ENCODE measurements at regions not wholly inside any gene's neighbourhood (a gene's known extent, or its start where the extent isn't known, plus 50 kb on each side); places are given as distances from the start of the nearest gene placed in this dataset.
"Not testable (repeated sequence)": the region's sequence is repeated elsewhere in the genome, so short reads cannot be mapped to it uniquely, and the experiment has no call there.

DNA sequence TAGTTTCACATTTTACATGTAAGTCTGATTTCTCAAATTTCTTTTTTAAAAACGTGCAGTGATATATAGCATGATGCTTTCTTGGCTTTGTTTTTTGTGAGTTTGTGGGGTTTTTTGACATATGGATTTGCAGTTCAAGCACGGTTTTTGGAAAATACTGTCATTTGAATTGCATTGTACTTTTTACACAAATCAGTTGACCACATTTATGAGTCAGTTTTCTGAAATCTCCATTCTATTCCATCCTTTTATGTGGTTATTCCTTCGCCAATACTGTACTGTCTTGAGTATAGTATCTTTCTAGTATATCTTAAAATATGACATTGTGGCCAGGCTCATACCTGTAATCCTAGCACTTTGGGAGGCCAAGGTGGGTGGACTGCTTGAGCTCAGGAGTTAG is 890.0 kb upstream of the CITED2 start:
- no peak for DNase-seq (ENCODE audit: low read depth)

DNA sequence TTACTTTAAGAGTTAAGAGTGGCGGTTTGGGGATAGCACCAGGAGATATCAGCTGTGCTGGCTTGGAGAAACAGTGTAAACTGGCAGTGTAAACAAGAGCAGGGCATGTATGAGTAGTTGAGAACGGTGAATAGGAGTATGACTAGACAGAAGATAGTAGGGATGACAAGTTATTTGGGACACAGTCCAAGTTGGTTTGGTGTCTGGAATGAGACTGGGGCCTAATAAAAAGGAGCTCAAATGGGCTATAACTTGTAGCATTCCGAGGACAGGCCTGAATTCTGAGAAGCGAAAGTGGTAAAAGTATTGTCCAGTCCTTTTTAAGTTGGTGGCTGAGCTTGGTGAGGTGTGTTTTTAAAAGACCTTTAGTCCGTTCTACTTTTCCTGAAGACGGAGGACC is 883.9 kb upstream of the CITED2 start:
- not testable (repeated sequence) for DNase-seq (ENCODE audit: low read depth)

DNA sequence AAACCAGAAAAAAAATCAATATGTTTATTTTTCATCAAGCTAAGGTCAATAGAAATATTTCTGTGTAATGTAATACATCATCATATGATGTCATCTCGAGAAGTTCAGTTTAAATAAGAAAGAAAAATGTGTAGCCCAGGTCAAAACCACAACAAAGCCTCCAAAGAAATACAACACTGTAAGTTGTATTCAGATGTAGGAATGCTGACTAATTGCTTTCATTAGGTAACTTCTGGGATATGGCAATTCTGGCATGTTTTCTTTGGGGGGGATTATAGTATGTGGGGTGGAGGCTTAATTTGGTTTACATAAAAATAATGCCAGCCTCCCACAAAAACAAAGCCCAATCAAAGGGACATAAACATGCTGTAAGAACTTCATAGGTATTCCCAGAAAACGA is 881.8 kb upstream of the CITED2 start:
- no peak for DNase-seq (ENCODE audit: low read depth)

DNA sequence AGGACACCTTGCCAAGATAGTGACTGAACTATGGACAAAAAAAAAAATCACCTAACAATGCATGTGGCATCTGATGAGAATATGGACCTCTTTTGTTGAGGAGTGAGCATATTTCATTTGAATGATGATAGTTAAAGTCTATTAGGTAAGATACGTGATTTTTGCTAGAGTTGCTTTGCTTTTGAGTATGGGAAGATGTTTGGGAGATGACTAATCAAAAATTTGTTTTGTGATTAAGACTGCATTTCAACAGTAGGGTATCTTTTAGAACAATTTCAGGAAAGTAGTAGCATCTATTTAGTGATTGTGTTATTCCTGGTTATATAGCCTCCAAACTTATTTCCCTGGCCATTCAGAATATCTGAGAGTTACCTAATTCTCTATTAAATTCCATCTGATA is 878.6 kb upstream of the CITED2 start:
- DNase-seq (ENCODE audit: low read depth) = no peak

DNA sequence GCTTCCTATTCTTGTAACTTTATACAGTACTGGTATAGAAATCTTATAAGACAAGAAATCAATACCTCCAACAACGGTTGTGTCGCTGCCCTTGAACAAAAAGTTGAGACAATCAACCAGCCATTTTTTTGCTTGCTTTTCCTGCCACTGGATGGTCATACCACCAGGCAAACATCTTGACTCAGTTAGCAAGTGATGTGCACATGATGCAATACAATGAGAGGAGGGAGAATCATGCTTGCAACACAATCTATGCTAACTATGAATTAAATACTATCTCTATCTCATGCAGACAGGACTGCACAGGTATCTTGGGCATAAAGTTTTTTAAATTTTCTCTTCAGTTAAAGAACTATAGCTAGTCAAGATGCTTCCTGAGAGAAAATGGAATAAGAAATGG is 877.7 kb upstream of the CITED2 start:
- DNase-seq (ENCODE audit: low read depth) = no peak

DNA sequence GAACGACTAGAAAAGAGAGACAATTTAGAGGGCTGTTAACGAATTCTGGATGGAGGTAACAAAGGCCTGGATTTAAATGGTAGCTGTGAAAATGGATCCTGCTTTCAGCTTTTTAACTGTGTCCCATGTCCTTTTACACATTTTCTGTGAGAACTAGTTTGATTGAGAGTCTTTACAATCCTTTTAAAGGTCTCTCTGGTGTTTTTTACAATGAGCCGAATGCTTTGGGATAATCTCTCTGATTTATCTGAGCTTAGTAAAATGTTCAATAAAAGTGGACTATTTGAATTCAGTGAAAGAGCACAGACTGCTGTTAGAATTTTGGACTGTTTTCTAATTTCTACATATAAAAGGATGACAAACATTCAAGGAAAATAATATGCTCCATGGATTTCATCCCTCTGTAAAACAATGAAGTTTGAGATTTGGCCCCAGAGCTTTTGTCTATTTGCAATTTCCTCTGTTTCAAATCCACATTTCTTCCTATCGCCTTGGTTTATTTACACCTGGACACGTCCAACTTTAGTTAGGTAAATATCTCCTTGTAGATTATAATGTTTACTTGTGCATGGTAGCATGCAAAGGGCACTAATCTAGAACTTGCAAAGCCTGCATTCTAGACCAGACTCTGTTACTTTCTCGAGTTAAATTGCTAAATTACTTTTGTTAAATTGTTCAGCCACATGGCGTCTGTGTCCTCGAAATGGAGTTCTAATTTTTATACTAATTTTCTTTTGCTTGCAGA is 871.0 kb upstream of the CITED2 start:
- DNase-seq (ENCODE audit: low read depth) = no peak

DNA sequence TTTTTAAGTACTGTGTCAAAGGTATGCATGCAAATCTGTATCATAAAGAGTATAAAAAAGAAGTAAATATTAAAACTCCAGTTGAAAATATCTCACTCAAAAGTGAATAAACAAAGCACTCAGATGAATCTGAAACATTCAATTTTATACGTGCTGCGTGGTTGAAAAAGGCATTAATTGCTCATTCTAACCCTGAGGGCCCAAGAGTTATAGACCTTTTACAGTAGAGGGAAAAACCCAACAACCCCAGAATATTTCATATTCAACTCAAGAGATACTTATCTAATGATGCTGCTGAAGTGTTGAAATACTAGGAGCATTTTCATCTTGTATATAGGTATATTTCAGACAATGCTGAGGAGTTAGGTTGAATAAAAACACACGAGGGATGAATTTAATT is 862.8 kb upstream of the CITED2 start:
- DNase-seq (ENCODE audit: low read depth) = no peak

DNA sequence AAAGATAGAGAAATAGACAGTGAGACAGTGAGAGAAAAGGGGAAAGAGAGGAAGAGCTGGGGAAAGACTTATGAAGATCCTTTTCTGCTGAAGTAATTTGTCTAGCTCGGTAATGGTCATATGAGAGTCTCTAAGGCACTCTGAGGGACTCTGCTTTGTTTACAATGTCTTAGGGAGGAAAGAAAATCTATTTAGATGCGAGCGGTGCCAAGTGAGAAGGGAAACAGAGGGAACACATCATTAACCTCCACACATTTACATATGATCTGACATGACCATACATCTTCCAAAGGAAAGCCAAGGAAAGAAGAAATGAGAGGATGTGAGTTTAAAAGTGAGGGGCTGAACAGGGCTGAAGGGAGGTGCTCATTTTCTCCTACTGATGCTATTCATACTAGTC is 862.3 kb upstream of the CITED2 start:
- DNase-seq (ENCODE audit: low read depth) = no peak

DNA sequence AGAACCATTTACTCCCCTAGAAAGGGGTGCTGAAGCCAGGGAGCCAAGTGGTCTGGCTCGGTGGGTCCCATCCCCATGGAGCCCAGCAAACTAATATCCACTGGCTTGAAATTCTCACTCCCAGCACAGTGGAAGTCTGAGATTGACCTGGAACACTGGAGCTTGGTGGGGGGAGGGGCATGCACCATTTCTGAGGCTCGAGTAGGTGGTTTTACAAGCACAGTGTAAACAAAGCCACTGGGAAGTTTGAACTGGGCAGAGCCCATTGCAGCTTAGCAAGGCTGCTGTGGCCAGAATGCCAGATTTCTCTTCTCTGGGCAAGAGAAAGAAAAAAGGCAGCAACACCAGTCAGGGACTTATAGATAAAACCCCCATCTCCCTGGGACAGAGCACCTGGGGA is 855.8 kb upstream of the CITED2 start:
- DNase-seq (ENCODE audit: low read depth) = no peak

DNA sequence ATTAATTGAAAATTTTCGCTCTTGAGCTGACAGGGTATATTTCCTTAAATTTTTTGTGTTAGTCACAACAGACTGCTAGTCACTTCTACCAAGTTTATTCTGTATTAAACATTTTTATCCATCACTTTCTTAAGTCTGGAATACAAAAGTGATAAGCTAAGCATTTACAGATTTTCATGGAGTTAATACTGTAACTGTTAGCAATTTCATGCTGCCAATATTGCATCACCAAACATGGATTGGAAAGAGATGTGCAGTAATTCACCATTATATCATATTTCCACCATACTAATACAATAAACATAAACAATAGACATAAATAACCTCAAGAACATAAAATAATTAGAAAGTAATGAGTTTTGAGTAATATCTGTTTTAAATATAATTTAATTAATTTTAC is 854.0 kb upstream of the CITED2 start:
- DNase-seq (ENCODE audit: low read depth) = no peak

DNA sequence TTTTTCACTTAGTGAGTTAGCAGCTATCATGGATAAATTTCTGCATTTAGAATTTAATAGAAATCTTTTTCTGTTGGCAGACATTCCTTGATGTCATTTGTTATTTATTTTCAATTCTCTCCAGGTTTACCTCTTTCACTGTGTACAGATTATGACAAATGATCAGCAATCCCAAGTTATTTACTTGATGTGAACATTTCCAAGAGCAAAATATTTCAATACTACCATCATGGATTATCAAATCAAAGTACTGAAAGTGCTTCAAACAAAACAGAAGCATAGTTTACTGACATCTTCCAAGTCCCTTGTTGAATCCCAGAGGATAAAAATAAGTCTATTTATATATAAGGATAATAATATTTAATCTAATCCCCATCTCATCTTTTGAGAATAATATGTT is 852.2 kb upstream of the CITED2 start:
- DNase-seq (ENCODE audit: low read depth) = no peak

DNA sequence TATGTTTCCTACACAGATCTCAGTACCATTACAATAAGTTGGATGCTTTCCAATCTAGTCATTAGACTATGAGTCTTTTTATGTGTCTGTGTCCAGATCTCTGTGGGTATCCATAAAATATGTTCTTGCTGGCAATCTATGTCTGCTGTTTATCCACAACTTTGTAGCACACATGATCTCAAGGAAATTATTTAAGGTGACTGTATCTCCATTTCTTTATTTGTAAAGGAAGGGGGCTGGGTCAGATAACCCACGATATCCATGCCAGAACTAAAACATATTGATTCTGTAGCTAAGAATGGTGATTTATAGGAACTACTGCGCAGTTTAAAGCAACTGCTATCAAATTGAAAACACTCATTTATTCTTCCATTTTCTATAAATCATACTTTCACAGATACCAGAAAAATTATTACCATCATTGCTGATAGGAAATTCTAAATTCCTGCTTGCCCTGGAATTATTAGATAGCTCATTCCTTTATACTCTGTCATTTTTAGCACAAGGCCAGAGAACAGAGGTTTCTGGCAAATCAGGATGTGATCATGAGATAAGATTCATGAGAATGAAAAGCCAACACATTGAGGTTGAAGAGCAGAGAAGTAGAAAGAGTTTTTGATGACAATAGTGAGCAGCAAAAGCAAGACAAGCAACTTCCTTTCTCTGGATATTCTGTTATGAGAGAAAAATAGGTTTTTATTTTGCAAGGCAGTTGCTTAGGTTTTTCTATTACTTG is 851.4 kb upstream of the CITED2 start:
- no peak for DNase-seq (ENCODE audit: low read depth)

DNA sequence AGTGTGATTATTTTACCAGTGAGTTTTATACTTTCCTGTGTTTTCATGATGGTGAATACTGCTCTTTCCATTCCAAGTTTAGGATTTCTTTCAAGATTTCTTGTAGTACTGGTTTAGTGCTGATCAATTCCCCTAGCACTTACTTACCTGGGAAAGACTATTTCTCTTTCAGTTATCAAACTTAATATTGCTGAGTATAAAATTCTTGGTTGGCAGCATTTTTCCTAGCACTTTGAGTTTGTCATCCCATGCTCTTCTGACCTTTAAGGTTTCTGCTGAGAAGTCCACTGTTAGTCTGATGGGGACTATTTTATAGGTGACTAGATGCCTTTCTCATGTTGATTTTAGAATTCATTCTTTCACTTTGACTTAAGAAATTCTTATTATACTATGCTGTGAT is 842.8 kb upstream of the CITED2 start:
- DNase-seq (ENCODE audit: low read depth) = no peak

DNA sequence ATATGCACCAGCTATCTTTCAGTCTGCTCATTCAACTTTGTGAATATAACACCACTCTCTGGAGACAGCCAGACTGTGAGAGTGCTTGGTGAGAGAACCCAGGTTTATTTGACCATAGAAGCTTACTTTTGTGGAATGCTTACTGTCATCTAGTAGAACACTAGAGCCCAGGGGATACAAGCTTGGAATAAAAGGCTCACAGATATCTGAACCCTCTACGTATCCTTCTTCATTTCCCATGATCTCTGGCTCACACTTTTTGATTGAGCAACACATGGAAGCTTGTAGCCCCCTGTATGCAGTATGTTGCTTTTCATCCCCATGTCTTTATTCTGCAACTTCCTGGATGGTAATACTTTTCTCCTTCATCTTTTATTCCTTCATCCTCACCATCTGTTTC is 835.3 kb upstream of the CITED2 start:
- DNase-seq (ENCODE audit: low read depth) = no peak

DNA sequence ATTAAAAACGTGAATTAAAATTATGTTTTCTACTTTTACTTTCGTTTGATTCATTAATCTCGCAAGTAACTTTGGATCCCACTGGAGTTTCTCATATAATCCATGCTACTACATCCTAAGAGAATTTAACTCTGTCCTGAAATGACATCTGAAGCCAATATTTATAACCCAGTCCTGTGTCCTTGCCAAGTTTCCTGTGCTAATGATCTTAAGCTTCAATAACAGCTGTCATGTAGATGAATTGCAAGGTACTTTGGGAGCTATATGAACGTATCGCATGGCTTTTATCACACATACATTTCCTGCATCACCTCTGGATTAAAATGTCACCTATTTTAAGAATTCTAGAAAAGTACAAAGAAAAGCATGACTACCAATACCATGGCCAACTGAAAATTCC is 833.8 kb upstream of the CITED2 start:
- no peak for DNase-seq (ENCODE audit: low read depth)

DNA sequence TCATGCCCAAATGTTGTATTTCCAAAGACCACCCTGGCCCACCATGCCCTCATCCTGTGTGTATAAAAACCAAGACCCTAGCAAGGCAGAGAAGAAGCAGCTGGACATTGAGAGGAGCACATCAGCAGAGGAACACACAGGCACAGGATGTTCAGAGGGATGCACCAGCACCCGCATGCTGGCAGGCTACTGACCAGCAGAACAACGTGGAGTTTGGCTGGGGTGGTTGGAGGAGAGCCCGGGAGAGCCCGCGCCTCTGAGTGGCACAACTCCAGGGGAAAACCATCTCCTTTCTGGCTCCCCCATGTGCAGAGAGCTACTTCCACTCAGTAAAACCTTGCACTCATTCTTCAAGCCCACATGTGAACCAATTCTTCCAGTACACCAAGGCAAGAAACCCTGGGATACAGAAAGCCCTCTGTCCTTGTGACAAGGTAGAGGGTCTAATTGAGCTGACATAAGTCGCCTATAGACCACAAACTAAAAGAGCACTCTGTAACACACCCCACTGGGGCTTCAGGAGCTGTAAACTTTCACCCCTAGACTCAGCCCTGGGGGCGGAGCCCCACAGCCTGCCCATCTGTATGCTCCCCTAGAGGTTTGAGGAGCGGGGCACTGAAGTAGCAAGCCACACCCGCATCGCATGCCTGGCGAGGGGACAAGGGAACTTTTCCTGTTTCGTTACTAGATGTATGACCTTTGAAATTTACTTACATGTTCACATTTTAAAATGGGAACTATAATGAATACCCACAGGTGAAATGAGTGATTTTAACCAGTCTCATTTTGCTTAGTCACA is 831.5 kb upstream of the CITED2 start:
- DNase-seq (ENCODE audit: low read depth) = no peak

DNA sequence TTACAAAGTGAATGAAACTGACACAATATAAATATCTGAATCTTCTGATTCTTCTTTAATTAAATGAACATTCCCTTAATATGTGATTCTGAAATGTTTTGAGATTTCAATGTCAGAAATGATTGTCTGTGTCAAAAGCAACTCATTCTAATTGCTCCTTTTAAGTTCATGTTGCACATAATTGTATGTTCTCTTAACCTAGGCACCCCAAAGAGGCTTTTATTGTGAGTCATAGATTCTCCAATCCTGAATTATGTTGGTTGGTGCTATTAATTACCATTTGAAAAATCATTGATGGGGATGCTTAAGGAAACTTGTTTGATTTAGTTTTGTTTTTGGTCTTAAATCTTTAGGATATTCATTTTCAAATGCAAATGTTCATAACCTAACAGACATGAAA is 829.7 kb upstream of the CITED2 start:
- DNase-seq (ENCODE audit: low read depth) = no peak

DNA sequence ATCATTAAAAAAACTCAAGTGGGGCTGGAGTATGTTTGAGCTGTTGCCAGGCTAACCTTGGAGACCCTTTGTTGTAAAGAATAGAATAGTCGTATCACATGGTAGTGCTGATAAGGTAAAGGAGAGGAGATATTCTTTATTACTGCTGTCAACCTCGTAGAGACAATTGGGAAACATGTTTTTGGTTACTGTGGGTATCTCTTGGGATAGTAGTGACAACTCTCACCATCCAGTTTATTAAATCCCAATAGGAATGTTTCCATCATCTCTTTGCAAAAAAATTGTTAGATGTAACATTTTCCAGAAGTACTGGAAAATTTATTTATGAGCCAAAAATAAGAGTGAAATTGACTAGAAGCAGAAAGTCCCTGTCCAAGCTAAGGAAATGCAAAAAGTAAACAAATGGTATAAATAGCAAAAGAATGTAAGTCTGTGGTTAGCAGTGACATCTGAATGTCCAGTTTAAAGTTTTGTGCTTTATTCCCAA is 829.3 kb upstream of the CITED2 start:
- no peak for DNase-seq (ENCODE audit: low read depth)

DNA sequence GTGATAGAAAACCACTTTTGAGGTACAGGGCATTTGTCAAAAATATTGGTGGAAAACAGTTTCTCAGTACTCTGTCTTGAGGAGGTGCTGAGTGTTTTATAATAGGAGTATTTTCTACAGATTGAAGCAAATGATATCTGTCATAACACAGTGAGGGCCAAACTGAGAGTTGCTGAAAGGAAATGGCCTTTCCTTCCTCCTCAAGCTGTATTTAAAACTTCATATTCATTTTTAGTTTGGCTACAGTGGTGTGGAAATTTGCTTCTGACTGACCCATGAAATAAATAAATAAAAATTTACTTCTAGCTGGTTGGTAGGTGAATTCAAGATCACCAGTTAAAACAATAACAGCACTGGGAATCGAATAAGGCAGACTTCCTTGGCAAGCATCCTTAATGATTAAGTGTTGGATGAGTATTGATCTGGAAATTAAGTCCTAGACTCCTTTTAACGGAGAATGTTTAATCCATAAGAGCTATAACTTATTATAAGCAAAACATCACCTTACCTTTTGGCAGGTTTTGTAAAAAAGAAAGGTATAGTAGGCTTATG is 828.6 kb upstream of the CITED2 start:
- DNase-seq (ENCODE audit: low read depth) = no peak

DNA sequence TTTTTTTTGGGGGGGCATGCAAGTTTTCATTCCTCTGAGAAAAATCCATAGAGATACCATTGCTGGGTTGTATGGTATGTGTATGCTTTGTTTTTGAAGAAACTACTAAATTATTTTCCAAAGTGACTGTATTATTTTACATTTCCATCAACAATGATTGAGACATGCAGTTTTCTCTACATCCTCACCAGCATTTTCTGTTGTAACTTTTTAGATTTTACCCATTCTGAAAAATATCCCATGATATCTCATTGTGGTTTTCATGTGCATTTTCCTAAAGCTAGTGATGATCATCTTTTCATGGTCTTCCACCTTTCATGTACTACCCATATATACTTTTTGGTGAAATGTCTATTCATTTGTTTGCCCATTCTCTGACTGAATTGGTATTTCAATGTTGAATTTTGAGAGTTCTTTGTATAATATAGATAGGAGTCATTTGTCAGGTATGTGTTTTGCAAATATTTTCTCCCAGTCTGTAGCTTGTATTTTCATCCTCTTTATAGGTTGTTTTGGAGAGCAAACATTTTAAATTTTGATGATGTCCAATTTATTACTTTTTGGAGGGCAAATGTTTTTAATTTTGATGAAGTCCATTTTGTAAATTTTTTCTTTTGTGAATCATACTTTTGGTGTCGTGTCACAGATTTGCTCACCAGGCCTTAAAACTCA is 827.5 kb upstream of the CITED2 start:
- DNase-seq (ENCODE audit: low read depth) = no peak

DNA sequence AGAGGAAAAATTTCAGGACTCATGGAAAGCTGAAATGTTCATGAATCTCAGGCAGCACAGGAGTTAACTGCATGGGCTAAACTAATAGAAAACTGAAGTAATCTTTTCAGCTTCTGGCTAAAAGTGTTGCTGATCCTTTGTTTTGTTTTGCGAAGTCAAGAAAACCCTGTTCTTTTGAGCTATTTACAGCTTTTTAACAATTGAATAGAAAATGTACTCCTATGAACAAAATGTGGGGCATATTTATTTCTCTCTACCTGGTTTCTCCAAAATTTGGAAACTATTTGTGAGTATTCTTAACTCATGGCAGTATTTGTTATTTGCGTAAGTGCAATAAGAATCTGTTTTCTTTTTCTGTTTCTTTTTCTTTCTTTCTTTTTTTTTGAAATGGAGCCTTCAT is 818.8 kb upstream of the CITED2 start:
- no peak for DNase-seq (ENCODE audit: low read depth)

DNA sequence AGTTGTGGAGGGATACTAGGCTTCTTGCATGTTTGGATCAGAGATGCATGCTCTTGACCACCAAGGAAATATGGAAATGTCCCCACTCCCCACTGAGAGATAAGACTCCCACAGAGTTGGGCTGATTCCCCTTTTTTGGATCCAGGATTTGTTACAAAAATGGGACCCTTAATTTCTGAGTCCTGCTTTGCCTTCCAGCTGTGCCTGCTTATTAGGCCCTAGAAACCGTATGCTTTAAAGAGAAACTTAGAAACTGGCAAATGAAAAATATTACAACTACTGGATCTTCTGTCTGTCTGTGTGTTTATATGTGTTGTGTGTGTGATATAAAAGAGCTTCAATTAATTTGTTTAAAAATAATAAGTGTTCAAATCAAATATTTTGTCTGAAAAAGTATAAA is 817.6 kb upstream of the CITED2 start:
- no peak for DNase-seq (ENCODE audit: low read depth)
